ENCODE measurements at regions not wholly inside any gene's neighbourhood (a gene's known extent, or its start where the extent isn't known, plus 50 kb on each side); places are given as distances from the start of the nearest gene placed in this dataset.

DNA sequence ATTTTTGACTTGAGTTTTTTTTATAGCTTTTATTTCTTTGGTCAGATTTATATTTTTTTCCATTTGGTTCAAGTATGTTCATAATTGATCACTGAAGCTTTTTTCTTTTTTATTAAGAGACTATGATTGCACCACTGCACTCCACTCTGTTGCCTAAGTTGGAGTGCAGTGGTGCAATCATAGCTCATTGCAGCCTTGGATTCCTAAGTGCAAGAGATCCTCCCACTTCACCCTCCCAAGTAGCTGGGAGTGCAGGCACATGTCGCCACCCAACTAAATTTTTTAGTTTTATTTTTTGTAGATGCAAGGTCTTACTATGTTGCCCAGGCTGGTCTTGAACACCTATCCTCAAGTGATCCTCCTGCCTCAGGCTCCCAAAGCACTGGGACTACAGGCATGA lies 97.7 kb upstream of the KIF5B start:
- TF ChIP-seq TARDBP (IDR thresholded peaks at IDR 0.05): no peak
- TF ChIP-seq SUZ12 (IDR thresholded peaks at IDR 0.05): no peak
- TF ChIP-seq PKNOX1 (IDR thresholded peaks at IDR 0.05): no peak
- no peak for TF ChIP-seq FOXM1 (IDR thresholded peaks at IDR 0.05; ENCODE audit: borderline replicate concordance)
- no peak for TF ChIP-seq L3MBTL2 (conservative IDR thresholded peaks at IDR 0.05)
- TF ChIP-seq FOXA1 (IDR thresholded peaks at IDR 0.05): no peak
- TF ChIP-seq SP1 (IDR thresholded peaks at IDR 0.05): no peak
- TF ChIP-seq LEF1 (IDR thresholded peaks at IDR 0.05; ENCODE audit: borderline replicate concordance): no peak
- no peak for TF ChIP-seq FOXK2 (IDR thresholded peaks at IDR 0.05)
